NCI-H524 treated with DMSO at 0.1 percent for 48 hours (cell line): ENCODE measurements at regions not wholly inside any gene's neighbourhood (a gene's known extent, or its start where the extent isn't known, plus 50 kb on each side); places are given as distances from the start of the nearest gene placed in this dataset.

Source experiments
- DNase-seq: peaks from one replicate; lab custom pipeline; 2025; lab: John Stamatoyannopoulos, UW

GRCh38 chr2:225340923-225341322 lies 58.6 kb upstream of the NYAP2 start:
- no peak for DNase-seq

- no peak for DNase-seq
Observed at GRCh38 chr2:225337183-225337582, 62.3 kb upstream of the NYAP2 start.

GRCh38 chr2:225334514-225334913 lies 65.0 kb upstream of the NYAP2 start:
- DNase-seq: no peak

GRCh38 chr2:225328192-225328591 lies 71.3 kb upstream of the NYAP2 start:
- DNase-seq: no peak

- no peak for DNase-seq
Observed at GRCh38 chr2:225326969-225327368, 72.5 kb upstream of the NYAP2 start.

GRCh38 chr2:225319872-225320271 lies 79.6 kb upstream of the NYAP2 start:
- DNase-seq: no peak

GRCh38 chr2:225318440-225318839 lies 81.1 kb upstream of the NYAP2 start:
- no peak for DNase-seq

- no peak for DNase-seq
Observed at GRCh38 chr2:225317186-225317585, 82.3 kb upstream of the NYAP2 start.

- DNase-seq: no peak
Observed at GRCh38 chr2:225310745-225311144, 88.8 kb upstream of the NYAP2 start.

GRCh38 chr2:225309516-225309915 lies 90.0 kb upstream of the NYAP2 start:
- DNase-seq: peak; percentile 68

- no peak for DNase-seq
Observed at GRCh38 chr2:225296951-225297350, 102.6 kb upstream of the NYAP2 start.

GRCh38 chr2:225295102-225295501 lies 104.4 kb upstream of the NYAP2 start:
- DNase-seq: no peak

- no peak for DNase-seq
Observed at GRCh38 chr2:225293638-225294037, 105.9 kb upstream of the NYAP2 start.

- no peak for DNase-seq
Observed at GRCh38 chr2:225290757-225291400, 108.6 kb upstream of the NYAP2 start.

GRCh38 chr2:225289659-225290058 lies 109.9 kb upstream of the NYAP2 start:
- DNase-seq: no peak

- DNase-seq: no peak
Observed at GRCh38 chr2:225288986-225289385, 110.5 kb upstream of the NYAP2 start.

GRCh38 chr2:225282858-225283710 lies 116.4 kb upstream of the NYAP2 start:
- DNase-seq: no peak

GRCh38 chr2:225276207-225276606 lies 123.3 kb upstream of the NYAP2 start:
- peak; percentile 92 for DNase-seq

GRCh38 chr2:225275443-225275842 lies 124.1 kb upstream of the NYAP2 start:
- no peak for DNase-seq

GRCh38 chr2:225274751-225275150 lies 124.8 kb upstream of the NYAP2 start:
- no peak for DNase-seq

GRCh38 chr2:225272173-225272572 lies 127.3 kb upstream of the NYAP2 start:
- no peak for DNase-seq

- peak; percentile 19 for DNase-seq
Observed at GRCh38 chr2:225270861-225271260, 128.6 kb upstream of the NYAP2 start.

- DNase-seq: no peak
Observed at GRCh38 chr2:225270053-225270452, 129.5 kb upstream of the NYAP2 start.

GRCh38 chr2:225254363-225254762 lies 145.1 kb upstream of the NYAP2 start:
- DNase-seq: no peak
